LHCN-M2 (cell line): ENCODE measurements at regions not wholly inside any gene's neighbourhood (a gene's known extent, or its start where the extent isn't known, plus 50 kb on each side); places are given as distances from the start of the nearest gene placed in this dataset.

ENCODE experiments used
- DNase-seq: peaks from one replicate; pipeline ENCODE4 v3.0.0-alpha.2; 2012; ENCODE audit warnings: low read depth

GRCh38 chr3:11917051-11917450 lies 70.4 kb upstream of the TAMM41 start:
- DNase-seq, result no peak

DNA sequence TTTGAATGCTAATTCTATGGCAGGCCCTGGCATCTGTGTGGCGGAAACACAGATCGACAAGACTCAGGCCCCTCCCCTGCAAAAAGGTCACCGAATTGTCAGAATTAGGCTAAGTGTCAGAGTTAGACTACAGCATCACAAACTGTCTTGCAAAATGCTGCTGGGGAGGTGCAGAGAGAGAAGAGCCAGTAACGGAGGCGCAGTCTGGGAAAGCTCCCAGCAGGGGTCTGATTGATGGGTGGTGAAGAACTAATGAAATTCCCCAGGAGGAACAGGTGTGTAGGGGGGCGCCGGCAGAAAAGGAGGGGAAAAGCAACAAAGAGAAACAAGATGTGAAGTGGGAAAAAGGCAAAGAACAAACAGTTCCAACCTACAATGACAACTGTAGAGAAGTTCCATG lies 72.7 kb upstream of the TAMM41 start:
- DNase-seq, result no peak

DNA sequence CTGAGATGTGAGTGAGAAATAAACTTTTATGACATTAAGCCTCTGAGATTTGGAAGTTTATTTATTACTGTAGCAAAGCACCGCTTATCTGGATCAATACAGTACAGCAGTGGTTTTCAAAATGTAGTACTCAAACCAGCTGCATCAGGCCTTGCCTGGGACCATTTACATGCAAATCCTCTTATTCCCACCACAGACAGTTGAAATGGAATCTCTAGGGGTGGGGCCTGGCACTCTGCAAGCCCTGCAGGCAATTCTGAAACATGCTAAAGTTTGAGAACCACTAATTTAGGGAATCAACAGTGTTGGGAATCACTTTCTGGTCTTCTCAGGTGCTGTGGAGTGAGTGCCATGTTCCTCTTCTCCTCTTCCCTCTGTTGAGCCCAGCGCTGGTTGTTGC lies 77.8 kb upstream of the TAMM41 start:
- no peak for DNase-seq

DNA sequence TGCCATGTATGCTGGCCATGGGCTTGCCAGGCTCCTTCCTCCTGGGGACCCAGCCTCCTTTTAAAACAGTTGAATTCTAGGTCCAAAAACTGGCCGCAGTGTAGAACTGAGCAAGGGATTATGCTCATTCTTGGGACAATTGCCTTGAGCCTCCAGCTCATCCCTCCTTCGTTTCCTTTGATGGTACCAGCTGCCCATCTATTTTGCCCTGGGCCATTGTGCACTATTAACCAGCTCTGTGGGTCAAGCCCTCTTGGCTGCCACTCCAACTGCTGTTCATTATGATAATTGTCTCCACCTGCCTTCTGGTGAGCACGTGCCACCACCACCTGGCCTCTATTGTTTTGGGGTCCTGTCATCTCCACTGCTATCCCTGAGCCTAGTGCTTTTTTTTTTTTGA lies 75.8 kb upstream of the SYN2 start:
- DNase-seq, result no peak

- no peak for DNase-seq
These were observed 74.7 kb upstream of the SYN2 start for GRCh38 chr3:11929531-11929930.

DNA sequence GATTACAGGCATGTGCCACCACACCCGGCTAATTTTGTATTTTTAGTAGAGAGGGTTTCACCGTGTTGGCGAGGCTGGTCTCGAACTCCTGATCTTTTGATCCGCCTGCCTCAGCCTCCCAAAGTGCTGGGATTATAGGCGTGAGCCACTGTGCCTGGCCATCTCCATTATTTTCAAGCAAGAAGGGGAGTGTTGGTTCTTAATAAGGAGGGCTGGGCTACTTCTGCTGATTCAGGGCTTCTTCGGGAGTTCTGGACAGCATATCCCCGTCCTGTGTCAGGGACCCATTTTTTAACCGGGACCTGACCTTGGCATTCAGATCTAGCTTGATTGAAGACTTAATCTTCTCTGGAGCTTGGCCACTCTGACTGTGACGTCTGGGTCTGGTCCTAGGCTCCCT lies 74.1 kb upstream of the SYN2 start:
- DNase-seq, result no peak

- DNase-seq, result no peak
These were observed 71.6 kb upstream of the SYN2 start for GRCh38 chr3:11932636-11933035.

DNA sequence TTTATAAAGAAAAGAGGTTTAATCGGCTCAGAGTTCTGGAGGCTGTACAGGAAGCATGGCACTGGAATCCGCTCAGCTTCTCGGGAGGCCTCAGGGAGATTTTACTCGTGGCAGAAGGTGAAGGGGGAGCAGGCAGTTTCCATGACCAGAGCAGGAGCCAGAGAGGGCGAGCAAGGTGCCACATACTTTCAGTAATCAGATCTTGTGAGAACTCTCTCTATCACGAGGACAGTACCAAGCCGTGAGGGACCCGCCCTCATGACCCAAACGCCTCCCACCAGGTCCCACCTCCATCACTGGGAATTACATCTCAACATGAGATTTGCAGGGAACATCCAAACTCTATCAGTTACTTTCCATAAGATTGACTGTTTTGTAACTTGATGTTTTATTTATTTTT lies 70.7 kb upstream of the SYN2 start:
- DNase-seq, result no peak

DNA sequence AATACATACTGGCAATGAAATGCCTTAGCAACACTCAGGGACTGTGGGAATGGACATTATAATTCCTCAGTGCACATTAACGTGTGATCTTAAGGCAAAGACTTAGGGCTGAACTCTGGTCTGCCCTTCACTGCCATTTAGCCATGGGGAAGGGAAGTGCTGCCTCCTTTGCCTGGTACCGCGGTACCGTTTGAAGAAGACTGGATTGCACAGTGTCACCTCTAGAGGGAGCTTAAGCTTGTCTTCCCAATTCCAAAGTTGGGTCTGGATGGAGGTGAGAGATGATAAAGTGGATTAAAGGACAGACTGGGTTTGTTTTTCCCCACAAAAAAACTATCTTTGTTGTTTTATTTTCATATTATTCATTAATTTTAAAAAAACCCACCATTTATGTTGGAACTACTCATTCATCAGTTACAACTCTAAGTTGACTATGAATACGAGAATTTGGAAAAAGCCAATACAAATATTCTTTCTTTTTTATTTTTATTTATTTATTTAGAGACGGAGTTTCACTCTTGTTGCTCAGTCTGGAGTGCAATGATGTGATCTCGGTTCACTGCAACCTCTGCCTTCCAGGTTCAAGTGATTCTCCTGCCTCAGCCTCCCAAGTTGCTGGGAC lies 60.0 kb upstream of the SYN2 start:
- DNase-seq, result peak; percentile 21

DNA sequence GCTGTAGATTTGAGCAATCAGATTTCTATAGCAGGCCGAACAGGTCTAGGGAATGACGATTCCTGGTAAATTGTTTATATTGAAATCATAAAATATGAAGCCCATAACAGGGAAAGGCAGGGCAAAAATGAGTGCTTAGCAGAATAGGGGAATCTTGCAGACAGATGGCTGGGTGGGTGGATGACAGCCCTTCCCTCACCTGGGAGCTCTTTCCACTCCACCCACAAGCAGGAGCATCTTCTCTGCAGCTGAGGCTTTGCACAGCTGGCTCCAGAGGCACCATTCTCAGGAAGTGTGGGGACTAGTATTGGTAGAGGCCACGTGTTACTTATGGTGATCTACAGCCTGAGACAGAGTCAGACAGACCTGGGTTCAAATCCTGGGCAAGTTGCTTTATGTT lies 55.9 kb upstream of the SYN2 start:
- no peak for DNase-seq

GRCh38 chr3:11948866-11949265 lies 55.3 kb upstream of the SYN2 start:
- no peak for DNase-seq

DNA sequence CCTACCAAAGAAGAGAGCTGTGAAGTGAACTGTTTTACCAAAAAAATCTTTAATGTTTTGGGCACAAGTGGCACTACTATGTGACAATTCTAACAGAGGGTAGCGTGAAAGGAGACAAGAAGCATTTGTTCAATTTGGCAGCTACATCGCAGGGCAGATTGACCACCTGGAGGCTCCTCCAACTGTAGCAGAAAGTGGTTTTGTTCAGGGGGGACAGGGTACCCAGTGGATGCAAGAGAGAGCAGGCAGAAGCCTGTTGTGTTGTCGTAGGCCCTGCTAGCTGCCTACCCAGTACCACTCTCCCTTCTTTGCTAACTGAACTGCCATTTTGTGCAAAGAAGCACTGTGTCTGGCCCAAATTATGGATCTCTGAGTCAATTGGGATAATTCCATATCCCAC lies 54.8 kb upstream of the SYN2 start:
- DNase-seq, result no peak

DNA sequence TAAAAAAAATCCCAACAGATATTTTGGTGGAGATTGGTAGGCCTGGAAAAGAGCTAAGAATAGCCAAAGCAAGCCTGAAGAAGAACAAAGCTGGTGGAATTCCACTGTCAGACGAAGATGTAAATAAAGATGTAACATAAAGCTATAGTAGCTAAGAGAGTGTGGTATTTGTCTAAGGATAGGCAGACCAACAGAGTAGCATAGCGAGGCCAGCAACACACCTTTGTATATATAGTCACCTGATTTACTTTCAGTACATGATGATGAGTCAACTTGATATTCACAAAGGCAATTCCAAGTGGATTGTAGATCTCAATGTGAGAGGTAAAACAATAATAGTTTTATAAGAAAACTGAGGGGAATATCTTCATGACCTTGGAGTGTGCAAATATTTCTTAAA lies 53.6 kb upstream of the SYN2 start:
- no peak for DNase-seq

GRCh38 chr3:11953350-11953749 lies 50.8 kb upstream of the SYN2 start:
- DNase-seq, result no peak

GRCh38 chr3:11953778-11954177 lies 50.4 kb upstream of the SYN2 start:
- DNase-seq, result no peak

DNA sequence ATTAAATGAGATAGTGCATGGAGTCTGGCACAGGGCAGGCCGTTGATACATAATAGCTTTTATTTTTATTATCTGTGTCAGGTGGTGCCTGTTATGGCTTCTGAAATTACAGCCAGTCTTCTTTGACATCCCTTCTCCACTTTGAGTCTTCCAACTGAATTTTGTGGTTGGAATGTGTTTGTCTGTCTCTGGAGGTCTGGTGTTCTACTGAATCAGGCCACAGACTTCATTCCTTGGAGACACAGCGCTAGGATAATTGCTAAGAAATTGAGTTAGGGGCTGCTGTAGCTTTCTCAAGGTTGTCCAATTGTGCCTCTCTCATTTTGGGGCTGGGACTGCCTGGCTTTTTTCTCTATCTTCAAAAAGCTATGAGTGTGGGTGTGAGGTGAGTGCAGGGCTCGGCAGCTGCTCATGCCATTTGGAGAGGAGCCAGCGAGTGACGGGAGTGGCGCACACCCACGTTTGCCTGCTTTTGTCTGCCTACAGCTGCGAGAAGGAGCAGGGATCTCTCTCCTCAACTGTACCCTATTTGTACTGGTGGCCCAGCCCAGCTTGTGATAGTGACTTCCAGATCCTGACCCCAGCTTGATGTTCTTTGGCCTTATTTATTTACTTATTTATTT lies 49.8 kb upstream of the SYN2 start:
- DNase-seq, result peak; percentile 17
